B cell (primary cell): ENCODE measurements at regions not wholly inside any gene's neighbourhood (a gene's known extent, or its start where the extent isn't known, plus 50 kb on each side); places are given as distances from the start of the nearest gene placed in this dataset.

Experiments used
- ATAC-seq: fragments of 200-7000 bp; cut with Tn5 transposase; one replicate; pipeline ENCODE4 v1.10.0; 2021; ENCODE audit warnings: low read depth, mild to moderate bottlenecking, moderate number of reproducible peaks, moderate library complexity
- CTCF ChIA-PET: fragments of 350-600 bp; sonication (Branson Sonifier 250); formaldehyde crosslinking; loops from one replicate; lab custom pipeline; 2021; ENCODE audit warnings: antibody characterized with exemption, inconsistent platforms; lab: Charles Lee
- POLR2A ChIA-PET: fragments of 350-600 bp; sonication (Branson Sonifier 250); formaldehyde crosslinking; loops from one replicate; lab custom pipeline; 2021; ENCODE audit warnings: antibody characterized with exemption; lab: Charles Lee
- DNase-seq: peaks from one replicate; pipeline ENCODE4 v3.0.0; 2013
- H2AFZ ChIP-seq: 2 replicates; pipeline ENCODE4 v1.6.1; 2012; ENCODE audit warnings: mild to moderate bottlenecking, low read depth, low read length; ENCODE audit not compliant: insufficient read depth, poor library complexity, severe bottlenecking
- H3K27ac ChIP-seq, 2 donors: 1 replicate in 1 of 2; 2 replicates in 1 of 2; pipeline ENCODE4 v1.5.1; 2012 to 2013; ENCODE audit warnings: low read length in 2 of 2, mild to moderate bottlenecking in 2 of 2, moderate library complexity in 1 of 2
- H3K27me3 ChIP-seq, 4 experiments: fragments of 200-600 bp in 1 of 4; sonication (generic) in 1 of 4; replicated peaks in 1 of 4; 1 replicate in 2 of 4; 2 replicates in 2 of 4; pipeline versions ENCODE4 v1.6.1 to v1.7.0; 2013 to 2016; ENCODE audit warnings: low read length in 3 of 4, mild to moderate bottlenecking in 2 of 4, mixed read lengths in 1 of 4, moderate library complexity in 1 of 4; ENCODE audit not compliant: insufficient read depth in 4 of 4, control insufficient read depth in 3 of 4; ENCODE audit errors: control extremely low read depth in 1 of 4
- H3K36me3 ChIP-seq, 2 experiments: replicated peaks in 1 of 2; 1 replicate in 1 of 2; 2 replicates in 1 of 2; pipeline versions ENCODE4 v1.6.1 to v1.7.1; 2013; ENCODE audit warnings: low read length in 1 of 2; ENCODE audit not compliant: insufficient read depth in 2 of 2, control insufficient read depth in 1 of 2; ENCODE audit errors: control extremely low read depth in 1 of 2, extremely low read depth in 1 of 2
- H3K4me1 ChIP-seq, 2 donors: fragments of 200-600 bp in 1 of 2; sonication (generic) in 1 of 2; 1 replicate in 1 of 2; 2 replicates in 1 of 2; pipeline versions ENCODE4 v1.5.1 to v1.6.1; 2013 to 2017; ENCODE audit warnings: low read length in 2 of 2; ENCODE audit not compliant: control insufficient read depth in 2 of 2, insufficient read depth in 2 of 2
- H3K4me2 ChIP-seq: replicated peaks from 2 replicates; pipeline ENCODE3; 2012; ENCODE audit warnings: mild to moderate bottlenecking, low read depth, low read length; ENCODE audit not compliant: poor library complexity, severe bottlenecking
- H3K4me3 ChIP-seq, 5 experiments: fragments of 200-600 bp in 1 of 5; sonication (generic) in 1 of 5; 1 replicate in 3 of 5; 2 replicates in 2 of 5; pipeline versions ENCODE4 v1.5.1 to v1.7.0; 2011 to 2016; ENCODE audit warnings: low read length in 4 of 5, mild to moderate bottlenecking in 4 of 5, low read depth in 2 of 5, control low read depth in 1 of 5, moderate library complexity in 1 of 5; ENCODE audit not compliant: insufficient read depth in 1 of 5; ENCODE audit errors: control extremely low read depth in 1 of 5, extremely low read depth in 1 of 5
- H3K79me2 ChIP-seq: fragments of 200-600 bp; sonication (generic); one replicate; pipeline ENCODE4 v1.6.0; 2016; ENCODE audit warnings: low read length; ENCODE audit not compliant: control insufficient read depth, insufficient read depth
- H3K9ac ChIP-seq: fragments of 200-600 bp; sonication (generic); 2 replicates; pipeline ENCODE4 v1.6.1; 2017; ENCODE audit warnings: mild to moderate bottlenecking, low read length, moderate library complexity
- H3K9me3 ChIP-seq, 3 donors: one replicate each; pipeline versions ENCODE4 v1.6.1 to v1.7.1; 2013; ENCODE audit warnings: low read length in 2 of 3; ENCODE audit not compliant: control insufficient read depth in 2 of 3, insufficient read depth in 1 of 3; ENCODE audit errors: control extremely low read depth in 1 of 3
- H4K20me1 ChIP-seq: 2 replicates; pipeline ENCODE4 v1.6.0; 2012; ENCODE audit warnings: mild to moderate bottlenecking, low read length; ENCODE audit not compliant: insufficient read depth, control insufficient read depth, poor library complexity, severe bottlenecking
- H3K27ac Mint-ChIP-seq: one replicate; pipeline ENCODE4 v1.8.0; 2021; ENCODE audit warnings: mixed read lengths
- H3K27me3 Mint-ChIP-seq: one replicate; pipeline ENCODE4 v1.8.0; 2021; ENCODE audit warnings: mixed read lengths
- H3K4me1 Mint-ChIP-seq: one replicate; pipeline ENCODE4 v1.8.0; 2021; ENCODE audit warnings: mixed read lengths
- H3K4me3 Mint-ChIP-seq: one replicate; pipeline ENCODE4 v1.8.0; 2021; ENCODE audit warnings: mixed read lengths
- H3K9me3 Mint-ChIP-seq: one replicate; pipeline ENCODE4 v1.8.0; 2022; ENCODE audit warnings: mixed read lengths; ENCODE audit not compliant: insufficient read depth
- CTCF ChIP-seq: fragments of 200-600 bp; IDR thresholded peaks from one replicate; pipeline ENCODE4 v1.8.0; 2022; ENCODE audit warnings: antibody characterized with exemption, mild to moderate bottlenecking
- EZH2 ChIP-seq: IDR thresholded peaks from 2 replicates; pipeline ENCODE4 v1.6.1; 2012; ENCODE audit warnings: borderline replicate concordance, low read depth, mild to moderate bottlenecking, moderate library complexity, low read length; ENCODE audit not compliant: insufficient read depth, poor library complexity, severe bottlenecking
- WGBS: methylation state at CpG from one replicate; pipeline ENCODE4 v1.1.5; 2013; ENCODE audit warnings: missing lambda C conversion rate; ENCODE audit not compliant: insufficient coverage; 5-methylcytosine and 5-hydroxymethylcytosine counted together
- intact Hi-C: fragments of 100-400 bp; cut with micrococcal nuclease; formaldehyde crosslinking; loops from one replicate; pipeline ENCODE4 v1.10.0; 2022

GRCh38 chr2:185388226-185388625 lies 350.4 kb upstream of the FSIP2 start:
- Histone ChIP-seq H3K4me3 (no peak overlapping the region), H3K9me3 (no peaks in the 10 kb centered on the region), H4K20me1 (no peaks in the 10 kb centered on the region), H3K27ac (no peak overlapping the region), H2AFZ (no peak overlapping the region), H3K4me1 (no peaks in the 10 kb centered on the region), H3K9ac (no peak overlapping the region), H3K36me3 (no peaks in the 10 kb centered on the region), H3K79me2 (no peaks in the 10 kb centered on the region), H3K4me2 (no peak overlapping the region), H3K27me3 (no peaks in the 10 kb centered on the region)
- no peak for DNase-seq
- ChIA-PET CTCF (no interaction called here), POLR2A (no interaction called here)
- Mint-ChIP-seq H3K4me1 (no peaks in the 10 kb centered on the region), H3K4me3 (no peak overlapping the region), H3K27ac (no peak overlapping the region), H3K9me3 (peaks cover under 1% of the 10 kb centered on the region), H3K27me3 (no peaks in the 10 kb centered on the region)
- no CpG with 5 or more reads among the region's 2 CpGs for WGBS
- intact Hi-C loops: no loop called here
- ATAC-seq: no peak
- no peak for TF ChIP-seq CTCF
- TF ChIP-seq EZH2: no peak

- CTCF ChIA-PET: no interaction called here
Observed at GRCh38 chr2:185391543-185391942, 347.1 kb upstream of the FSIP2 start.

More at GRCh38 chr2:185391543-185391942, 347.1 kb upstream of the FSIP2 start:
- Mint-ChIP-seq H3K27me3 (no peaks in the 10 kb centered on the region), H3K4me1 (no peaks in the 10 kb centered on the region), H3K4me3 (no peak overlapping the region), H3K27ac (no peak overlapping the region), H3K9me3 (peaks cover 3% of the 10 kb centered on the region)
- no peak for TF ChIP-seq EZH2
- POLR2A ChIA-PET: no interaction called here
- Histone ChIP-seq H3K4me2 (no peak overlapping the region), H3K79me2 (no peaks in the 10 kb centered on the region), H3K36me3 (no peaks in the 10 kb centered on the region), H3K27me3 (no peaks in the 10 kb centered on the region), H3K27ac (no peak overlapping the region), H3K9me3 (peaks cover 0 to 3% (median 0%) of the 10 kb centered on the region in 3 donors), H4K20me1 (no peaks in the 10 kb centered on the region), H3K9ac (no peak overlapping the region), H2AFZ (no peak overlapping the region), H3K4me3 (no peak overlapping the region), H3K4me1 (no peaks in the 10 kb centered on the region)
- intact Hi-C loops: no loop called here
- no peak for ATAC-seq
- DNase-seq: no peak
